ENCODE measurements at regions not wholly inside any gene's neighbourhood (a gene's known extent, or its start where the extent isn't known, plus 50 kb on each side); places are given as distances from the start of the nearest gene placed in this dataset.

DNA sequence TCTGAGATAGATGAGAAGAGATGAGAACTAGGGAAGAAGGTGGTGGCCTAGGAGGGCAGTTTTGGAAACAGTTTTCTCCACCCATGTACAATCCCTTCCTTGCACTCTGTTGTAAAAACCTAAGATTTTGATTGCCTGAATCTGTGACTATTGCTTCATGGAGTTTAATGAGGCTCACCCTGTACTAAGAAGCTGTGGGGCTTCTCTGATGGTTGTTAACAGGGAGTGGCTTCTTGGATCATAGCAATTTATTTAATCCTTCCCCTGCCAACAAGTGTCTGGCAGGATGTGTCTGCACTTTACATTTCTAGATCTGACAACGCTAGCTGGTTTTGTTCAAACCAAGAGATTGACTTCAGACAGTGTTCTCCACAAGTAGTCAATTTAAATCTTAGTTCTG lies 74.7 kb upstream of the C5orf46 start:
- Histone ChIP-seq H3K27ac (no peak overlapping the region), H3K27me3 (no peaks in the 10 kb centered on the region), H3K4me1 (no peaks in the 10 kb centered on the region), H3K36me3 (no peaks in the 10 kb centered on the region), H3K9me3 (no peaks in the 10 kb centered on the region), H3K4me3 (no peak overlapping the region)
- no peak for TF ChIP-seq POLR2AphosphoS5 (IDR thresholded peaks at IDR 0.05)
- no peak for TF ChIP-seq CTCF (IDR thresholded peaks at IDR 0.05)
- no peak for TF ChIP-seq POLR2A (IDR thresholded peaks at IDR 0.05)
- DNase-seq (ENCODE audit: low spot score in 2 of 2), result no peak
- intact Hi-C loops (cut with DNase I; ENCODE audit: low total_unique reads), result no loop called here

DNA sequence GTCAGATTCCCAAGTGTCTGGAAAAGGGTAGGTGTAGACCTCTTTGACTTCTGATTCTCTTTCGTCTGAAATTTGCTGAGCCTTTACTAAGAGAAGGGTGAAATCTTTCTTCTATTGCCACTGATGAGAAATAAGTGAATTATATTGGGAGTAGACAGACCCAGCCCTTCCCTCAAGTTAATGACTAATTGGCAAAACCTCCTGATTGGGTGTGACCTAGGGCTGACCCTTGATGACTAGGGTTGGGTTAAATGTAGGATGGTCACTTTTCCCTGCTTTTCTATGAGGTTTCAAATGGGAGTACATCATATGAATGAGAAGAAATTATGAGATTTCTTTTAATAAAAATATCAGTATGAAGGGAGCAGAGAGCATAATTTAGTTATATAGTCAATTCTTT lies 73.4 kb upstream of the C5orf46 start:
- no peak for DNase-seq (ENCODE audit: low spot score in 2 of 2)
- TF ChIP-seq POLR2A (IDR thresholded peaks at IDR 0.05) (no peak), CTCF (IDR thresholded peaks at IDR 0.05) (no peak), POLR2AphosphoS5 (IDR thresholded peaks at IDR 0.05) (no peak)
- Histone ChIP-seq H3K4me3 (no peak overlapping the region), H3K9me3 (no peaks in the 10 kb centered on the region), H3K27me3 (no peaks in the 10 kb centered on the region), H3K4me1 (no peaks in the 10 kb centered on the region), H3K27ac (no peak overlapping the region), H3K36me3 (no peaks in the 10 kb centered on the region)
- intact Hi-C loops (cut with DNase I; ENCODE audit: low total_unique reads), result no loop called here

DNA sequence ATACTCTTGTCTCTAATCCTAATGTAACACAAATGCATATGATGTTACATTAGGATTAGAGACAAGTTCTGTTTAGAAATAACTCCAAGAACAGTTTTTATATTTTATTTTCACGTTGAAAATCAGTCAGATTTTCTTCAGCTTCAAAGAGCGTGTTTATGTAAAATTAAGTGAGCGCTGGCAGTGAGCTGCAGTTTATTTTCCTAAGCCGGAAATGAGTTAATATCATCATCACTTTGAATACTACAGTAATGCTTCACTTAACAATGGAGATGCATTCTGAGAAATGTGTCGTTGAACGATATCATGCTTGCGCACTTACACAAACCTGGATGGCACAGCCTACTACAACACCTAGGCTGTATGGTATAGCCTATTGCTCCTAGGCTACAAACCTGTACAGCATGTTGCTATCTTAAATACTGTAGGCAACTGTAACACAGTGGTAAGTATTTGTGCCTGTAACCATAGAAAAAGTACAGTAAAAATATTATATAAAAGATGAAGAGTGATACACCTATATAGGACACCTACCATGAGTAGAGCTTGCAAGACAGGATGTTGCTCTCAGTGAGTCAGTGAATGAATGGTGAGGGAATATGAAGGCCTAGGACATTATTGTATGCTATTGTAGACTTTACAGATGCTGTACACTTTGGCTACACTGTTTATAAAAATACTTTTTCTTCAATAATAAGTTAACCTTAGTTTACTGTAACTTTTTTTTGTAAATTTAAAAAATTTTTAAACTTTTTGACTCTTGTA lies 65.9 kb upstream of the C5orf46 start:
- H3K27me3 ChIP-seq, result no peaks in the 10 kb centered on the region
- no peaks in the 10 kb centered on the region for H3K9me3 ChIP-seq
- H3K4me1 ChIP-seq, result no peaks in the 10 kb centered on the region
- no peak for TF ChIP-seq CTCF (IDR thresholded peaks at IDR 0.05)
- TF ChIP-seq POLR2AphosphoS5 (IDR thresholded peaks at IDR 0.05), result no peak
- TF ChIP-seq POLR2A (IDR thresholded peaks at IDR 0.05), result no peak
- DNase-seq (ENCODE audit: low spot score in 2 of 2), result no peak
- no peak overlapping the region for H3K4me3 ChIP-seq
- intact Hi-C loops (cut with DNase I; ENCODE audit: low total_unique reads), result no loop called here
- no peak overlapping the region for H3K27ac ChIP-seq
- H3K36me3 ChIP-seq, result no peaks in the 10 kb centered on the region

DNA sequence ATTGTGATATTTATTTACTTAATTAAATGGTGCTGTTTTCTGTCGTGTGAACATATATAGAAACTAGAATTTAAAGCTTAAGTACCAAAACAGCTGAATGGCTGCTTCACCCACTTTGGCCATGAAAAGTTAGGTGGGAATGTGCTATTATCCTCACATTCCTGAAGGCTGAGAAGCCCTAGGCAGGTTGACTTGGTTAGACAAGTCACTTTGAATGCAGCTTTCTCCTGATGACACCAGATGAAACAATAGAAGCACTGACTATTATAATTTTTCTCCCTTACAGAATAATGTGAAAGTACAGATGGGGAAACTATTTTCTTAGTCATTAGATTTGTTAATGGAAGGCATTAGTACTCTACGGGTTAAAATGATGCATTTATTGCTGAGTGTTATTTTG lies 65.1 kb upstream of the C5orf46 start:
- TF ChIP-seq CTCF (IDR thresholded peaks at IDR 0.05), result no peak

DNA sequence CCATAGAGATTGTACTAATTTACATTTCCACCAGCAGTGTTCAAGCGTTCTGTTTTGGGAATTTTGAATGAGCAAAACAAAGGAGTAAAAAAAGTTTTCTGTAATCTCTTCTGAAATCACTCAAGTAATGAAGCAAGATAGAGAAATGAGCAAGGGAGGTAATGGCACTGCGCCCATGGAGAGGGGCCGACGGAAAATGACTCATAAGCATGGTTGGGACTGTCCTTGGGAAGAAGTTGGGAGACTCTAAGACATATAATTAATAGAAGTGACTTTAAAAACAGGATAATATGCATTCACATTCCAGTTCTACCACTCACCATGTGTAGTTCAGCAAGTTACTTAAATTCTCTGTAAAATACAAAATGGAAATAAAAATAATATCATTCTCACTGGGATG lies 62.5 kb upstream of the C5orf46 start:
- no peaks in the 10 kb centered on the region for H3K9me3 ChIP-seq
- no peak overlapping the region for H3K4me3 ChIP-seq
- no peaks in the 10 kb centered on the region for H3K36me3 ChIP-seq
- intact Hi-C loops (cut with DNase I; ENCODE audit: low total_unique reads), result no loop called here
- no peak for TF ChIP-seq POLR2AphosphoS5 (IDR thresholded peaks at IDR 0.05)
- no peak for TF ChIP-seq POLR2A (IDR thresholded peaks at IDR 0.05)
- no peak for TF ChIP-seq CTCF (IDR thresholded peaks at IDR 0.05)
- DNase-seq (ENCODE audit: low spot score in 2 of 2), result no peak
- H3K27me3 ChIP-seq, result no peaks in the 10 kb centered on the region
- no peak overlapping the region for H3K27ac ChIP-seq
- no peaks in the 10 kb centered on the region for H3K4me1 ChIP-seq

More for the DNA sequence above, 65.1 kb upstream of the C5orf46 start:
- Histone ChIP-seq H3K4me3 (no peak overlapping the region), H3K9me3 (no peaks in the 10 kb centered on the region), H3K27ac (no peak overlapping the region), H3K4me1 (no peaks in the 10 kb centered on the region), H3K27me3 (no peaks in the 10 kb centered on the region), H3K36me3 (no peaks in the 10 kb centered on the region)
- intact Hi-C loops (cut with DNase I; ENCODE audit: low total_unique reads), result no loop called here
- no peak for DNase-seq (ENCODE audit: low spot score in 2 of 2)
